Retinal pigment epithelial cell (primary cell): ENCODE measurements at regions not wholly inside any gene's neighbourhood (a gene's known extent, or its start where the extent isn't known, plus 50 kb on each side); places are given as distances from the start of the nearest gene placed in this dataset.
A peak's percentile ranks its signal among the peaks of the same experiment; 100 is the strongest.

ENCODE experiments used
- DNase-seq: peaks from one replicate; pipeline ENCODE4 v3.0.0-alpha.2; 2010; ENCODE audit warnings: low read depth
- H3K4me3 ChIP-seq: 2 replicates; pipeline ENCODE4 v1.5.1; 2011; ENCODE audit warnings: mild to moderate bottlenecking, low read length, control low read depth, moderate library complexity
- CTCF ChIP-seq: conservative IDR thresholded peaks from 2 replicates; pipeline ENCODE4 v1.5.1; 2011; ENCODE audit warnings: low read depth, low read length, control low read depth, inconsistent platforms

DNA sequence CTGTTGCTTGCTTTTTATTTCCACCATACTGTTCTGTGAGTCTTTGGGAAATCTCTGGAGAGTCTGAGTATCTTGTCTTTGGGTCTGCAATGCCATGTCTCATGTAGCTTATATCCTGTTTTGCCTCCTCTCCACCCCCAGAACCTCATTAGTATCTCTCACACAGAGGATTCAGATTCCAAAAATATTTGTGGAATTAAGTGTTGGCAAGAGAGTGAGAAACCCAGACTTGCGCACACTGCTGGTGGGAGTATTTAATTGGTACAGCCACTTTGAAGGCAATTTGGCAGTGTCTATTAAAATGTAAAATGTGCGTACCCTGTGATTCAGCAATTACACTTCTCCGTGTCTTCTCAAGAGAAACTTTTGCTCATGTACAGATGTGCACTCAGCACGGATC is 68.6 kb downstream of the ZNF621 start:
- no peak overlapping the region for H3K4me3 ChIP-seq
- no peak for TF ChIP-seq CTCF
- no peak for DNase-seq

DNA sequence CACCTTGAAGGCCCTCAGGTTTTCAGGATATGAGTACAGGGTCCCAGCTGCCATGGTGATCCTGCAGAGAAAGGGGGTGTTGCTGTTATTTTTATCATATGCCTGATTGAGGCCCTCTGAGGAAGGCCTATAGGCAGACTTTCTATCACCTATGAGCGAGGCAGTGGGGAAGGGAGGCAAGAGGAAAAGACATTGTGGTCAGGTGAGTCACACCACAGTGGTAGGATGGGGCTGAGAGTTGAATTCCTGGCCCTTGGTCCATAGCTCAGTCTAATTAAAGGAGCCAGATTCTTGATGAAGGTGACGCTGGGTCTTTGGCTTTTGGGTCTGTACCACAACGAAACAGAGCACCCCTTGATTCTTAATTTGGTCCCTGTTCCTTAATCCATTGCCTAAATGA is 72.7 kb downstream of the ZNF621 start:
- no peak for TF ChIP-seq CTCF
- H3K4me3 ChIP-seq = no peak overlapping the region
- DNase-seq = no peak

GRCh38 chr3:40598338-40598737 is 73.6 kb downstream of the ZNF621 start:
- no peak overlapping the region for H3K4me3 ChIP-seq
- DNase-seq = no peak
- TF ChIP-seq CTCF = no peak

- no peak for DNase-seq
- no peak for TF ChIP-seq CTCF
- H3K4me3 ChIP-seq = no peak overlapping the region
These were observed 74.2 kb downstream of the ZNF621 start for GRCh38 chr3:40598962-40599361.

DNA sequence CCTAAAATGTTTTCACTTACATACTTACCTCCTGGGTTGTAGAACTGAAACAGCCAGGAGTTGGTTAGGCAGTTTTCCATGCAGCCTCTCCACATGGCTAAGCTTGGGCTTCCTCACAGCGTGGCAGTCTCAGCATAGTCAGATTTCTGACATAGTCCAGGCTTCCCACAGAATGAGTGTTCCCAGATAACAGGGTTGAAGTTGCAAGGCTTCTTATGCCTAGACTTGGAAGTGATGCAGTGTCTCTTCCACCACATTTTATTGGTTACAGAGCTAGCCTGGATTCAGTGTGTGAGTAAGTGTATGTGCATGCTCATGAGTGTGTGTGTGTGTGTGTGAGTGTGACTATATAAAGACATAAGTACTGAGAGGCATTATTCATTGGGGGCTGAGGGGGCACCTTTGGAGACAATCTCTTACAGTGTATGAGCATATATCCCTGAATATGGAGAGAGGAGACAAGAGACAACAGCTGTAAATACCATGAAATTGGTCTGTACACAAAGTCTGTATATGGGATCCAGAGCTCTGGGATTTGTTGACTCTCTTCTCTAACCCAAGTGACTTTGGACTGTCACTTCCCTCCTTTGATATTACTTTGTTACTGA is 78.1 kb downstream of the ZNF621 start:
- no peak for TF ChIP-seq CTCF
- no peak for DNase-seq
- H3K4me3 ChIP-seq = no peak overlapping the region

- DNase-seq = no peak
- H3K4me3 ChIP-seq = no peak overlapping the region
- TF ChIP-seq CTCF = no peak
These were observed 81.2 kb downstream of the ZNF621 start for GRCh38 chr3:40605960-40606359.

GRCh38 chr3:40608091-40608490 is 83.3 kb downstream of the ZNF621 start:
- no peak overlapping the region for H3K4me3 ChIP-seq
- peak; percentile 33 for DNase-seq
- no peak for TF ChIP-seq CTCF
